ENCODE measurements at regions not wholly inside any gene's neighbourhood (a gene's known extent, or its start where the extent isn't known, plus 50 kb on each side); places are given as distances from the start of the nearest gene placed in this dataset.

GRCh38 chr2:183409662-183410061, 285.4 kb downstream of the NUP35 start:
- no peaks in the 10 kb centered on the region for H3K36me3 ChIP-seq
- no peak overlapping the region for H3K27ac ChIP-seq (replicated peaks)
- intact Hi-C loops (cut with micrococcal nuclease) = no loop called here
- H3K4me1 ChIP-seq = no peaks in the 10 kb centered on the region
- peaks cover 9% of the 10 kb centered on the region for H3K9me3 ChIP-seq (replicated peaks)
- no peaks in the 10 kb centered on the region for H3K27me3 ChIP-seq (ENCODE audit: low read depth)
- no peak for DNase-seq
- H3K4me3 ChIP-seq = no peak overlapping the region
- TF ChIP-seq, protein P1, sequence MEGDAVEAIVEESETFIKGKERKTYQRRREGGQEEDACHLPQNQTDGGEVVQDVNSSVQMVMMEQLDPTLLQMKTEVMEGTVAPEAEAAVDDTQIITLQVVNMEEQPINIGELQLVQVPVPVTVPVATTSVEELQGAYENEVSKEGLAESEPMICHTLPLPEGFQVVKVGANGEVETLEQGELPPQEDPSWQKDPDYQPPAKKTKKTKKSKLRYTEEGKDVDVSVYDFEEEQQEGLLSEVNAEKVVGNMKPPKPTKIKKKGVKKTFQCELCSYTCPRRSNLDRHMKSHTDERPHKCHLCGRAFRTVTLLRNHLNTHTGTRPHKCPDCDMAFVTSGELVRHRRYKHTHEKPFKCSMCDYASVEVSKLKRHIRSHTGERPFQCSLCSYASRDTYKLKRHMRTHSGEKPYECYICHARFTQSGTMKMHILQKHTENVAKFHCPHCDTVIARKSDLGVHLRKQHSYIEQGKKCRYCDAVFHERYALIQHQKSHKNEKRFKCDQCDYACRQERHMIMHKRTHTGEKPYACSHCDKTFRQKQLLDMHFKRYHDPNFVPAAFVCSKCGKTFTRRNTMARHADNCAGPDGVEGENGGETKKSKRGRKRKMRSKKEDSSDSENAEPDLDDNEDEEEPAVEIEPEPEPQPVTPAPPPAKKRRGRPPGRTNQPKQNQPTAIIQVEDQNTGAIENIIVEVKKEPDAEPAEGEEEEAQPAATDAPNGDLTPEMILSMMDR (IDR thresholded peaks at IDR 0.05; ENCODE audit: borderline replicate concordance) = no peak

- no peaks in the 10 kb centered on the region for H3K9me3 ChIP-seq (replicated peaks)
- intact Hi-C loops (cut with micrococcal nuclease) = no loop called here
- TF ChIP-seq, protein P1 (IDR thresholded peaks at IDR 0.05; ENCODE audit: borderline replicate concordance) = no peak
- H3K4me3 ChIP-seq = no peak overlapping the region
- no peaks in the 10 kb centered on the region for H3K36me3 ChIP-seq
- no peaks in the 10 kb centered on the region for H3K4me1 ChIP-seq
- no peak for DNase-seq
- no peaks in the 10 kb centered on the region for H3K27me3 ChIP-seq (ENCODE audit: low read depth)
- H3K27ac ChIP-seq (replicated peaks) = no peak overlapping the region
These were observed 292.5 kb downstream of the NUP35 start for GRCh38 chr2:183416753-183417152.

- Histone ChIP-seq H3K27me3 (ENCODE audit: low read depth) (no peaks in the 10 kb centered on the region), H3K4me3 (no peak overlapping the region), H3K4me1 (no peaks in the 10 kb centered on the region), H3K36me3 (no peaks in the 10 kb centered on the region), H3K27ac (replicated peaks) (no peak overlapping the region), H3K9me3 (replicated peaks) (peaks cover 35% of the 10 kb centered on the region)
- DNase-seq = no peak
- TF ChIP-seq, protein P1 (IDR thresholded peaks at IDR 0.05; ENCODE audit: borderline replicate concordance) = no peak
- intact Hi-C loops (cut with micrococcal nuclease) = no loop called here
These were observed 302.6 kb downstream of the NUP35 start for GRCh38 chr2:183426825-183427224.

DNA sequence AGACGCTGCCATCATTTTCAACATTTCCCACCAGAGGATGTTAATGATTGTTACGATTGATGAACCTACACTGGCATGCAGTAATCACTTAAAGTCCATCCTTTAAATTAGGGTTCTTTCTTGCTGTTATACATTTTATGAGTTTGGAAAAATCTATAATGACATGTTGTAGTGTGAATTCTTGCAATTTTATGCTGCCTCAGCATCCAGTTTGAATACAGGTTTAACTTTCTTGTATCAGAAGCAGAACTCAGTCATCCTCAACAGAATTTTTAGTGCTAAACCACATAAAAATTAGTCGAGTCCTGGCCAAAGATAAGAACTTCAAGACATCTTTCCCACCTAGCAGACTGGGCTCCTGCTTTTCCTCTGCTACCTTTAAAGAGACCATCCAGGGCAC, 303.3 kb downstream of the NUP35 start:
- TF ChIP-seq, protein P1 (IDR thresholded peaks at IDR 0.05; ENCODE audit: borderline replicate concordance) = no peak
- H3K27me3 ChIP-seq (ENCODE audit: low read depth) = no peaks in the 10 kb centered on the region
- no peaks in the 10 kb centered on the region for H3K4me1 ChIP-seq
- H3K9me3 ChIP-seq (replicated peaks) = peaks cover 35% of the 10 kb centered on the region
- no peak overlapping the region for H3K4me3 ChIP-seq
- no peak for DNase-seq
- intact Hi-C loops (cut with micrococcal nuclease) = no loop called here
- H3K27ac ChIP-seq (replicated peaks) = no peak overlapping the region
- no peaks in the 10 kb centered on the region for H3K36me3 ChIP-seq

DNA sequence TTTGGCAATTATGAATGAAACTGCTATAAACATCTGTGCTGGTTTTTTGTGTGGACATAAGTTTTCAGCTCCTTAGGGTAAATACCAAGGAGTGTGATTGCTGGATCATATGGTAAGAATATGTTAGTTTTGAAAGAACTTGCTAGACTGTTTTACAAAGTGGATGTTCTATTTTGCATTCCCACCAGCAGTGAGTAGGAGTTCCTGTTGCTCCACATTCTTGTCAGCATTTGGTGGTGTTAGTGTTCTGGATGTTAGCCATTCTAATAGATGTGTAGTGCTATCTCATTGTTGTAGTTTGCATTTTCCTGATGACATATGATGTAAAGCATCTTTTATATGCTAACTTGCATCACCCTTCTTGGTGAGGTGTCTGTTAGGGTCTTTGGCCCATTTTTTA, 304.6 kb downstream of the NUP35 start:
- intact Hi-C loops (cut with micrococcal nuclease) = no loop called here
- Histone ChIP-seq H3K9me3 (replicated peaks) (peaks cover 35% of the 10 kb centered on the region), H3K4me3 (no peak overlapping the region), H3K27me3 (ENCODE audit: low read depth) (no peaks in the 10 kb centered on the region), H3K36me3 (no peaks in the 10 kb centered on the region), H3K27ac (replicated peaks) (no peak overlapping the region), H3K4me1 (no peaks in the 10 kb centered on the region)
- TF ChIP-seq, protein P1 (IDR thresholded peaks at IDR 0.05; ENCODE audit: borderline replicate concordance) = no peak
- no peak for DNase-seq

- no peak for DNase-seq
- Histone ChIP-seq H3K4me3 (no peak overlapping the region), H3K4me1 (no peaks in the 10 kb centered on the region), H3K27ac (replicated peaks) (no peak overlapping the region), H3K9me3 (replicated peaks) (no peaks in the 10 kb centered on the region), H3K36me3 (no peaks in the 10 kb centered on the region), H3K27me3 (ENCODE audit: low read depth) (no peaks in the 10 kb centered on the region)
- TF ChIP-seq, protein P1 (IDR thresholded peaks at IDR 0.05; ENCODE audit: borderline replicate concordance) = no peak
- intact Hi-C loops (cut with micrococcal nuclease) = no loop called here
These were observed 314.3 kb downstream of the NUP35 start for GRCh38 chr2:183438541-183438940.

Data from left ventricle myocardium inferior (tissue), 1 donor.